Central memory CD8-positive, alpha-beta T cell (primary cell): ENCODE measurements at regions not wholly inside any gene's neighbourhood (a gene's known extent, or its start where the extent isn't known, plus 50 kb on each side); places are given as distances from the start of the nearest gene placed in this dataset.

Experiments used
- ATAC-seq: fragments of 150-1000 bp; cut with Tn5 transposase; replicated peaks from 2 replicates; pipeline ENCODE4 v1.10.0; 2022; ENCODE audit warnings: mild to moderate bottlenecking, moderate FRiP score, moderate number of reproducible peaks; ENCODE audit not compliant: poor library complexity, severe bottlenecking; ENCODE audit errors: extremely low read depth
- DNase-seq, 2 donors: peaks; one replicate each; pipeline ENCODE4 v3.0.0; 2021; ENCODE audit warnings: low spot score in 2 of 2
- H3K27ac Mint-ChIP-seq: one replicate; pipeline ENCODE4 v1.8.0; 2022; ENCODE audit warnings: low read depth, mild to moderate bottlenecking, moderate library complexity, mixed read lengths
- H3K27me3 Mint-ChIP-seq: one replicate; pipeline ENCODE4 v1.8.0; 2022; ENCODE audit warnings: mixed read lengths
- H3K36me3 Mint-ChIP-seq: one replicate; pipeline ENCODE4 v1.8.0; 2022; ENCODE audit warnings: mild to moderate bottlenecking, moderate library complexity, mixed read lengths; ENCODE audit not compliant: insufficient read depth
- H3K4me1 Mint-ChIP-seq: one replicate; pipeline ENCODE4 v1.8.0; 2022; ENCODE audit warnings: mixed read lengths
- H3K4me3 Mint-ChIP-seq: one replicate; pipeline ENCODE4 v1.8.0; 2022; ENCODE audit warnings: mild to moderate bottlenecking, moderate library complexity, mixed read lengths
- H3K9me3 Mint-ChIP-seq: one replicate; pipeline ENCODE4 v1.8.0; 2022; ENCODE audit warnings: mixed read lengths

GRCh38 chr9:2300325-2300724 lies 285.2 kb downstream of the SMARCA2 start:
- no peaks in the 10 kb centered on the region for H3K4me1 Mint-ChIP-seq
- peaks cover 56% of the 10 kb centered on the region for H3K27me3 Mint-ChIP-seq
- no peaks in the 10 kb centered on the region for H3K9me3 Mint-ChIP-seq
- DNase-seq: no peak
- peaks cover 2% of the 10 kb centered on the region for H3K36me3 Mint-ChIP-seq
- no peak overlapping the region for H3K27ac Mint-ChIP-seq
- H3K4me3 Mint-ChIP-seq: no peak overlapping the region
- ATAC-seq: no peak

GRCh38 chr9:2302606-2303005 lies 287.5 kb downstream of the SMARCA2 start:
- peaks cover 43% of the 10 kb centered on the region for H3K27me3 Mint-ChIP-seq
- no peak for DNase-seq
- no peaks in the 10 kb centered on the region for H3K9me3 Mint-ChIP-seq
- no peaks in the 10 kb centered on the region for H3K4me1 Mint-ChIP-seq
- no peak overlapping the region for H3K4me3 Mint-ChIP-seq
- no peak overlapping the region for H3K27ac Mint-ChIP-seq
- no peak for ATAC-seq
- peaks cover 2% of the 10 kb centered on the region for H3K36me3 Mint-ChIP-seq

GRCh38 chr9:2303056-2303455 lies 287.9 kb downstream of the SMARCA2 start:
- peaks cover 39% of the 10 kb centered on the region for H3K27me3 Mint-ChIP-seq
- no peaks in the 10 kb centered on the region for H3K9me3 Mint-ChIP-seq
- no peaks in the 10 kb centered on the region for H3K4me1 Mint-ChIP-seq
- H3K27ac Mint-ChIP-seq: no peak overlapping the region
- ATAC-seq (no peak), DNase-seq (no peak)
- H3K36me3 Mint-ChIP-seq: peaks cover 2% of the 10 kb centered on the region
- H3K4me3 Mint-ChIP-seq: no peak overlapping the region

- DNase-seq (no peak), ATAC-seq (no peak)
- Mint-ChIP-seq H3K36me3 (no peaks in the 10 kb centered on the region), H3K4me3 (no peak overlapping the region), H3K4me1 (no peaks in the 10 kb centered on the region), H3K9me3 (peaks cover 18% of the 10 kb centered on the region), H3K27me3 (peaks cover 27% of the 10 kb centered on the region), H3K27ac (no peak overlapping the region)
Observed at GRCh38 chr9:2307480-2307879, 292.3 kb downstream of the SMARCA2 start.

- Mint-ChIP-seq H3K4me1 (no peaks in the 10 kb centered on the region), H3K27me3 (peaks cover 19% of the 10 kb centered on the region), H3K36me3 (no peaks in the 10 kb centered on the region), H3K27ac (no peak overlapping the region), H3K9me3 (peaks cover 38% of the 10 kb centered on the region), H3K4me3 (no peak overlapping the region)
- ATAC-seq (no peak), DNase-seq (no peak)
Observed at GRCh38 chr9:2311920-2312319, 296.8 kb downstream of the SMARCA2 start.

GRCh38 chr9:2313512-2313911 lies 298.4 kb downstream of the SMARCA2 start:
- Mint-ChIP-seq H3K4me1 (no peaks in the 10 kb centered on the region), H3K4me3 (no peak overlapping the region), H3K9me3 (peaks cover 38% of the 10 kb centered on the region), H3K36me3 (no peaks in the 10 kb centered on the region), H3K27ac (no peak overlapping the region), H3K27me3 (peaks cover 19% of the 10 kb centered on the region)
- ATAC-seq (no peak), DNase-seq (no peak)

GRCh38 chr9:2317591-2317990 lies 302.4 kb downstream of the SMARCA2 start:
- H3K9me3 Mint-ChIP-seq: peaks cover 21% of the 10 kb centered on the region
- DNase-seq: no peak
- H3K27me3 Mint-ChIP-seq: no peaks in the 10 kb centered on the region

GRCh38 chr9:2319421-2319820 lies 302.2 kb upstream of the VLDLR start:
- no peak overlapping the region for H3K4me3 Mint-ChIP-seq
- H3K27me3 Mint-ChIP-seq: peaks cover 6% of the 10 kb centered on the region
- ATAC-seq (no peak), DNase-seq (no peak)
- H3K4me1 Mint-ChIP-seq: no peaks in the 10 kb centered on the region
- H3K27ac Mint-ChIP-seq: no peak overlapping the region
- H3K36me3 Mint-ChIP-seq: no peaks in the 10 kb centered on the region
- peaks cover 12% of the 10 kb centered on the region for H3K9me3 Mint-ChIP-seq

More at GRCh38 chr9:2317591-2317990, 302.4 kb downstream of the SMARCA2 start:
- no peak overlapping the region for H3K4me3 Mint-ChIP-seq
- no peak overlapping the region for H3K27ac Mint-ChIP-seq
- H3K36me3 Mint-ChIP-seq: no peaks in the 10 kb centered on the region
- ATAC-seq: no peak
- no peaks in the 10 kb centered on the region for H3K4me1 Mint-ChIP-seq

- no peak for DNase-seq
- H3K9me3 Mint-ChIP-seq: peaks cover 11% of the 10 kb centered on the region
- H3K27ac Mint-ChIP-seq: no peak overlapping the region
- H3K4me1 Mint-ChIP-seq: no peaks in the 10 kb centered on the region
- no peaks in the 10 kb centered on the region for H3K36me3 Mint-ChIP-seq
- no peak for ATAC-seq
- no peak overlapping the region for H3K4me3 Mint-ChIP-seq
- H3K27me3 Mint-ChIP-seq: peaks cover 13% of the 10 kb centered on the region
Observed at GRCh38 chr9:2320114-2320513, 301.5 kb upstream of the VLDLR start.

GRCh38 chr9:2320632-2321031 lies 301.0 kb upstream of the VLDLR start:
- Mint-ChIP-seq H3K27ac (no peak overlapping the region), H3K36me3 (no peaks in the 10 kb centered on the region), H3K9me3 (peaks cover 6% of the 10 kb centered on the region), H3K4me3 (no peak overlapping the region), H3K4me1 (no peaks in the 10 kb centered on the region), H3K27me3 (peaks cover 17% of the 10 kb centered on the region)
- no peak for DNase-seq
- ATAC-seq: no peak

GRCh38 chr9:2321523-2322148 lies 300.0 kb upstream of the VLDLR start:
- H3K4me3 Mint-ChIP-seq: no peak overlapping the region
- peaks cover under 1% of the 10 kb centered on the region for H3K9me3 Mint-ChIP-seq
- no peaks in the 10 kb centered on the region for H3K36me3 Mint-ChIP-seq
- ATAC-seq (no peak), DNase-seq (no peak)
- no peaks in the 10 kb centered on the region for H3K4me1 Mint-ChIP-seq
- H3K27me3 Mint-ChIP-seq: peaks cover 17% of the 10 kb centered on the region
- H3K27ac Mint-ChIP-seq: no peak overlapping the region

GRCh38 chr9:2324742-2325141 lies 296.8 kb upstream of the VLDLR start:
- Mint-ChIP-seq H3K4me1 (no peaks in the 10 kb centered on the region), H3K9me3 (no peaks in the 10 kb centered on the region), H3K4me3 (no peak overlapping the region), H3K27me3 (peaks cover 17% of the 10 kb centered on the region), H3K36me3 (no peaks in the 10 kb centered on the region), H3K27ac (no peak overlapping the region)
- no peak for DNase-seq
- ATAC-seq: no peak

GRCh38 chr9:2332663-2333062 lies 288.9 kb upstream of the VLDLR start:
- ATAC-seq (no peak), DNase-seq (no peak)
- Mint-ChIP-seq H3K4me1 (no peaks in the 10 kb centered on the region), H3K4me3 (no peak overlapping the region), H3K27me3 (peaks cover 25% of the 10 kb centered on the region), H3K9me3 (no peaks in the 10 kb centered on the region), H3K27ac (no peak overlapping the region), H3K36me3 (no peaks in the 10 kb centered on the region)
